ENCODE measurements at regions not wholly inside any gene's neighbourhood (a gene's known extent, or its start where the extent isn't known, plus 50 kb on each side); places are given as distances from the start of the nearest gene placed in this dataset.

GRCh38 chr3:120544361-120544760 is 51.8 kb upstream of the NDUFB4 start:
- Histone ChIP-seq H3K9me3 (replicated peaks) (peaks cover 4% of the 10 kb centered on the region; the same call in 1 of the 2 replicates), H3K27ac (no peak overlapping the region), H3K36me3 (no peaks in the 10 kb centered on the region), H3K27me3 (replicated peaks) (no peaks in the 10 kb centered on the region), H3K4me1 (replicated peaks) (no peaks in the 10 kb centered on the region), H3K4me3 (no peak overlapping the region)
- DNase-seq (ENCODE audit: low read depth in 1 of 2, low spot score in 2 of 2) = no peak

- Histone ChIP-seq H3K4me1 (replicated peaks) (no peaks in the 10 kb centered on the region), H3K4me3 (no peak overlapping the region), H3K36me3 (no peaks in the 10 kb centered on the region), H3K27me3 (replicated peaks) (no peaks in the 10 kb centered on the region), H3K9me3 (replicated peaks) (0 out of 2 replicates have a peak, but pooled peaks cover 4% of the 10 kb centered on the region), H3K27ac (no peak overlapping the region)
- DNase-seq (ENCODE audit: low read depth in 1 of 2, low spot score in 2 of 2) = no peak
Measured at GRCh38 chr3:120536642-120537041, 59.5 kb upstream of the NDUFB4 start.

- Histone ChIP-seq H3K4me1 (replicated peaks) (no peaks in the 10 kb centered on the region), H3K9me3 (replicated peaks) (no peaks in the 10 kb centered on the region)
Measured at GRCh38 chr3:120532969-120533368, 63.2 kb upstream of the NDUFB4 start.

GRCh38 chr3:120528163-120528562 is 68.0 kb upstream of the NDUFB4 start:
- Histone ChIP-seq H3K4me3 (no peak overlapping the region), H3K9me3 (replicated peaks) (no peaks in the 10 kb centered on the region), H3K27me3 (replicated peaks) (no peaks in the 10 kb centered on the region), H3K27ac (no peak overlapping the region), H3K4me1 (replicated peaks) (peaks cover 14% of the 10 kb centered on the region), H3K36me3 (no peaks in the 10 kb centered on the region)
- DNase-seq (ENCODE audit: low read depth in 1 of 2, low spot score in 2 of 2) = no peak

More at GRCh38 chr3:120532969-120533368, 63.2 kb upstream of the NDUFB4 start:
- Histone ChIP-seq H3K27ac (no peak overlapping the region), H3K27me3 (replicated peaks) (no peaks in the 10 kb centered on the region), H3K4me3 (no peak overlapping the region), H3K36me3 (no peaks in the 10 kb centered on the region)
- DNase-seq (ENCODE audit: low read depth in 1 of 2, low spot score in 2 of 2) = no peak

- Histone ChIP-seq H3K4me1 (replicated peaks) (peaks cover 14% of the 10 kb centered on the region), H3K27ac (no peak overlapping the region), H3K27me3 (replicated peaks) (no peaks in the 10 kb centered on the region), H3K9me3 (replicated peaks) (no peaks in the 10 kb centered on the region), H3K36me3 (no peaks in the 10 kb centered on the region), H3K4me3 (no peak overlapping the region)
- no peak for DNase-seq (ENCODE audit: low read depth in 1 of 2, low spot score in 2 of 2)
Measured at GRCh38 chr3:120526011-120526870, 69.9 kb upstream of the NDUFB4 start.

- DNase-seq (ENCODE audit: low read depth in 1 of 2, low spot score in 2 of 2) = peak in 1 of 2 experiments; percentile 38
- Histone ChIP-seq H3K36me3 (no peaks in the 10 kb centered on the region), H3K9me3 (replicated peaks) (no peaks in the 10 kb centered on the region), H3K27me3 (replicated peaks) (no peaks in the 10 kb centered on the region), H3K4me1 (replicated peaks) (peaks cover 14% of the 10 kb centered on the region), H3K27ac (peak overlapping the region; percentile 27; the same call in 1 of the 2 replicates), H3K4me3 (no peak overlapping the region)
Measured at GRCh38 chr3:120524171-120524923, 71.8 kb upstream of the NDUFB4 start.

GRCh38 chr3:120516136-120516535 is 65.3 kb upstream of the FSTL1 start:
- Histone ChIP-seq H3K36me3 (no peaks in the 10 kb centered on the region), H3K9me3 (replicated peaks) (no peaks in the 10 kb centered on the region), H3K4me1 (replicated peaks) (no peaks in the 10 kb centered on the region), H3K27ac (no peak overlapping the region), H3K4me3 (no peak overlapping the region), H3K27me3 (replicated peaks) (no peaks in the 10 kb centered on the region)
- no peak for DNase-seq (ENCODE audit: low read depth in 1 of 2, low spot score in 2 of 2)

GRCh38 chr3:120512655-120513054 is 61.9 kb upstream of the FSTL1 start:
- H3K27me3 ChIP-seq (replicated peaks) = no peaks in the 10 kb centered on the region
- no peak overlapping the region for H3K4me3 ChIP-seq
- no peaks in the 10 kb centered on the region for H3K4me1 ChIP-seq (replicated peaks)
- peaks cover 5% of the 10 kb centered on the region; the same call in 1 of the 2 replicates for H3K36me3 ChIP-seq
- no peak for DNase-seq (ENCODE audit: low read depth in 1 of 2, low spot score in 2 of 2)
- H3K27ac ChIP-seq = no peak overlapping the region
- H3K9me3 ChIP-seq (replicated peaks) = peaks cover 2% of the 10 kb centered on the region; the same call in 1 of the 2 replicates

GRCh38 chr3:120506828-120507774 is 56.3 kb upstream of the FSTL1 start:
- Histone ChIP-seq H3K4me3 (no peak overlapping the region), H3K9me3 (replicated peaks) (peaks cover 2% of the 10 kb centered on the region; the same call in 1 of the 2 replicates), H3K36me3 (peaks cover 5% of the 10 kb centered on the region; the same call in 1 of the 2 replicates), H3K4me1 (replicated peaks) (0 out of 2 replicates have a peak, but pooled peaks cover 3% of the 10 kb centered on the region), H3K27ac (no peak overlapping the region), H3K27me3 (replicated peaks) (no peaks in the 10 kb centered on the region)
- DNase-seq (ENCODE audit: low read depth in 1 of 2, low spot score in 2 of 2) = peak in 1 of 2 experiments; percentile 47

GRCh38 chr3:120506076-120506827 is 55.5 kb upstream of the FSTL1 start:
- no peak for DNase-seq (ENCODE audit: low read depth in 1 of 2, low spot score in 2 of 2)
- Histone ChIP-seq H3K36me3 (peaks cover 5% of the 10 kb centered on the region; the same call in 1 of the 2 replicates), H3K27me3 (replicated peaks) (no peaks in the 10 kb centered on the region), H3K9me3 (replicated peaks) (peaks cover 2% of the 10 kb centered on the region; the same call in 1 of the 2 replicates), H3K27ac (no peak overlapping the region), H3K4me3 (no peak overlapping the region), H3K4me1 (replicated peaks) (0 out of 2 replicates have a peak, but pooled peaks cover 3% of the 10 kb centered on the region)

- Histone ChIP-seq H3K4me3 (no peak overlapping the region), H3K27me3 (replicated peaks) (no peaks in the 10 kb centered on the region), H3K9me3 (replicated peaks) (peaks cover 2% of the 10 kb centered on the region; the same call in 1 of the 2 replicates), H3K27ac (no peak overlapping the region), H3K4me1 (replicated peaks) (peaks cover 8% of the 10 kb centered on the region), H3K36me3 (peaks cover 5% of the 10 kb centered on the region; the same call in 1 of the 2 replicates)
- DNase-seq (ENCODE audit: low read depth in 1 of 2, low spot score in 2 of 2) = no peak
Measured at GRCh38 chr3:120503727-120504616, 53.2 kb upstream of the FSTL1 start.

GRCh38 chr3:120502116-120502515 is 51.3 kb upstream of the FSTL1 start:
- H3K36me3 ChIP-seq = no peaks in the 10 kb centered on the region
- H3K27ac ChIP-seq = no peak overlapping the region
- no peaks in the 10 kb centered on the region for H3K9me3 ChIP-seq (replicated peaks)
- H3K4me1 ChIP-seq (replicated peaks) = peaks cover 25% of the 10 kb centered on the region
- no peak for DNase-seq (ENCODE audit: low read depth in 1 of 2, low spot score in 2 of 2)
- H3K4me3 ChIP-seq = no peak overlapping the region
- H3K27me3 ChIP-seq (replicated peaks) = no peaks in the 10 kb centered on the region
